Neural cell (in vitro differentiated cells): ENCODE measurements at regions not wholly inside any gene's neighbourhood (a gene's known extent, or its start where the extent isn't known, plus 50 kb on each side); places are given as distances from the start of the nearest gene placed in this dataset.

Source experiments
- H2AFZ ChIP-seq: fragments of 200-600, 300-800 bp; sonication (generic), shearing (Covaris generic); 2 replicates; pipeline ENCODE4 v1.6.0; 2014; ENCODE audit warnings: low read depth, mild to moderate bottlenecking, antibody characterized with exemption, low read length, moderate library complexity
- H3F3A ChIP-seq: fragments of 200-600 bp; shearing (Covaris generic); 2 replicates; pipeline ENCODE4 v1.6.1; 2016; ENCODE audit warnings: mild to moderate bottlenecking, moderate library complexity, mixed read lengths, antibody characterized with exemption, low read length; ENCODE audit not compliant: insufficient read depth, poor library complexity, severe bottlenecking
- H3K27ac ChIP-seq: fragments of 200-600, 300-800 bp; sonication (generic), shearing (Covaris generic); 2 replicates; pipeline ENCODE4 v1.5.1; 2014; ENCODE audit warnings: mild to moderate bottlenecking, low read length, moderate library complexity
- H3K27me3 ChIP-seq: fragments of 300-800, 200-600 bp; sonication (generic), shearing (Covaris generic); 2 replicates; pipeline ENCODE4 v1.6.0; 2014; ENCODE audit warnings: mild to moderate bottlenecking, low read depth, low read length, moderate library complexity; ENCODE audit not compliant: insufficient read depth
- H3K36me3 ChIP-seq: fragments of 300-800, 200-600 bp; sonication (generic), shearing (Covaris generic); 2 replicates; pipeline ENCODE4 v1.5.1; 2014; ENCODE audit warnings: mild to moderate bottlenecking, antibody characterized with exemption, low read length, moderate library complexity; ENCODE audit not compliant: insufficient read depth
- H3K4me2 ChIP-seq: fragments of 300-800, 200-600 bp; sonication (generic), shearing (Covaris generic); 2 replicates; pipeline ENCODE4 v1.6.0; 2014; ENCODE audit warnings: mild to moderate bottlenecking, low read length
- H3K4me3 ChIP-seq: fragments of 300-800, 200-600 bp; sonication (generic), shearing (Covaris generic); 2 replicates; pipeline ENCODE4 v1.5.1; 2014; ENCODE audit warnings: mild to moderate bottlenecking, low read length, moderate library complexity
- H3K79me2 ChIP-seq: fragments of 200-600 bp; shearing (Covaris generic); replicated peaks from 2 replicates; pipeline ENCODE4 v1.6.0; 2014; ENCODE audit warnings: mild to moderate bottlenecking, low read length, moderate library complexity; ENCODE audit not compliant: insufficient read depth
- H3K9ac ChIP-seq: fragments of 300-800, 200-600 bp; sonication (generic), shearing (Covaris generic); 2 replicates; pipeline ENCODE4 v1.6.1; 2016; ENCODE audit warnings: mild to moderate bottlenecking, low read length, mixed read lengths
- H3K9me2 ChIP-seq: fragments of 200-600 bp; shearing (Covaris generic); 2 replicates; pipeline ENCODE4 v1.6.1; 2016; ENCODE audit warnings: mild to moderate bottlenecking, low read length, mixed read lengths; ENCODE audit not compliant: insufficient read depth
- H3K9me3 ChIP-seq: fragments of 200-600, 300-800 bp; sonication (generic), shearing (Covaris generic); 2 replicates; pipeline ENCODE4 v1.6.1; 2016; ENCODE audit warnings: mild to moderate bottlenecking, mixed run types, low read length, moderate library complexity, mixed read lengths
- H4K20me1 ChIP-seq: fragments of 200-600 bp; shearing (Covaris generic); 2 replicates; pipeline ENCODE4 v1.6.1; 2016; ENCODE audit warnings: mild to moderate bottlenecking, mixed run types; ENCODE audit not compliant: insufficient read depth
- EP300 ChIP-seq: fragments of 450-650 bp; conservative IDR thresholded peaks from 2 replicates; pipeline ENCODE4 v1.6.1; 2014; ENCODE audit warnings: antibody characterized with exemption, mild to moderate bottlenecking, moderate library complexity; ENCODE audit not compliant: poor library complexity, severe bottlenecking
- EZH2 ChIP-seq: fragments of 200-600, 300-800 bp; shearing (Covaris generic), sonication (generic); IDR thresholded peaks from 2 replicates; pipeline ENCODE4 v1.6.1; 2014; ENCODE audit warnings: antibody characterized with exemption, low read length, borderline replicate concordance, mild to moderate bottlenecking; ENCODE audit not compliant: insufficient read depth, poor library complexity, severe bottlenecking
- MXI1 ChIP-seq: fragments of 450-650 bp; conservative IDR thresholded peaks from 2 replicates; pipeline ENCODE4 v1.6.1; 2014; ENCODE audit warnings: antibody characterized with exemption, mild to moderate bottlenecking; ENCODE audit not compliant: poor library complexity, severe bottlenecking
- POLR2AphosphoS5 ChIP-seq: IDR thresholded peaks from 2 replicates; pipeline ENCODE4 v1.6.1; 2012
- RAD21 ChIP-seq: fragments of 450-650 bp; conservative IDR thresholded peaks from 2 replicates; pipeline ENCODE4 v1.6.1; 2014; ENCODE audit warnings: antibody characterized with exemption, mild to moderate bottlenecking, moderate library complexity
- SMC3 ChIP-seq: fragments of 450-650 bp; conservative IDR thresholded peaks from 2 replicates; pipeline ENCODE4 v1.6.1; 2014; ENCODE audit warnings: antibody characterized with exemption, mild to moderate bottlenecking, moderate library complexity; ENCODE audit not compliant: poor library complexity
- TAF1 ChIP-seq: IDR thresholded peaks from 2 replicates; pipeline ENCODE4 v1.6.1; 2012; ENCODE audit warnings: low read depth
- TF ChIP-seq, protein P1 (sequence below): fragments of 450-650 bp; IDR thresholded peaks from 2 replicates; pipeline ENCODE4 v1.5.1; 2014; ENCODE audit warnings: antibody characterized with exemption, mild to moderate bottlenecking, moderate library complexity; ENCODE audit not compliant: poor library complexity, severe bottlenecking
- TF ChIP-seq, protein P2 (sequence below): IDR thresholded peaks from 2 replicates; pipeline ENCODE4 v1.6.1; 2012; ENCODE audit warnings: borderline replicate concordance

DNA sequence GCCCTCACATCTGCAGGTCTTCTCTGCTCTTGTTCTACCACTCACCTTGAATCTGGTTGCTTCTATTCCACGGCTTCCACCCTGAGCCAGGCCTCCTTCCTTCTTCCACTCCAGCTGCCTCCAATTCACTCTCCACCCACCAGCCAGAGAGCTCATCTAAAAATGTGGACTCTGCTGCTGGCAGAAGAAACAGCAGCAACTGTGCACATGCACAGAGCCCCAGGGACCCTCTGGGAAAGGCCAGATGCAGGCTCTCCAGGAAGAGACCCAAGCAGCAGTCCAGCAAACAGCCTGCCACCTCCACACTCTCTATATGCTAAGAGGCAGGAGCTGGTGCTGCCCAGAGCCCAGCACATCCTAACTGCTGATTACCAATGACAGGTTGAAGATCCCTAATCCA, 162.6 kb upstream of the TOP1 start:
- Histone ChIP-seq H3F3A (no peaks in the 10 kb centered on the region), H2AFZ (no peak overlapping the region), H3K4me2 (no peak overlapping the region), H3K4me3 (no peak overlapping the region), H3K27ac (no peak overlapping the region), H4K20me1 (no peaks in the 10 kb centered on the region), H3K79me2 (no peaks in the 10 kb centered on the region), H3K9me3 (no peaks in the 10 kb centered on the region), H3K36me3 (no peaks in the 10 kb centered on the region), H3K27me3 (no peaks in the 10 kb centered on the region), H3K9ac (no peak overlapping the region), H3K9me2 (no peaks in the 10 kb centered on the region)
- TF ChIP-seq MXI1 = no peak

DNA sequence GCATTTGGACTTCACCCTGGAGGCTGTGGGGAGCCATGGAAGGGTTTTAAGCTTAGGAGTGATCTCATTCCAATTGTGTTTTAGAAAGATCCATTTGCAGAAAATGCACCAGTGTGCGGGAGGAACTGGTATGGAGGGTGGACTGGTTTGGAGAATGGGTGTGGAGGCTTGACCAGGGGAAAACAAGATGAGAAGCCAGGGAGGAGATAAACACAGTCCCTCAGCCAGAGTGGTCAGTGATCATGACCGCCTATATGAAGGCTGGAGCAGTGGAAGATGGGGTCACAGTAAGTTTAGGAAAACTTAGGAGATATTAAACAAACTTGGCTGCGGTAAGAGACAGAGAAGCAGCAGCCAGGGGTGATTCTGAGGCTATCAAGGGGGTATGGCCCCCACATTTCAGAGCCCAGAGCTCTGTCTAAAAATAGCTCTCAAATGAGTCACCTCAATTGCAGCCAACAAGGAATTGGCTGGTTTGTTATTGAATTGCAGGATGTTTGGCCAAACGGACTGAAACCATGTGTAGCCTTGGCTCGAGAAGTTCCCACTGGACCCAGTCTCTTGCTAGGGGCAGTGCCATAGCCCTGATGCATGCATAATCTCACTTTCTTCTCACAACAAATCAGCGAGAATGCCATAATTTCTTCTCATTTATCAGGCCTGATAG, 159.9 kb upstream of the TOP1 start:
- Histone ChIP-seq H3K27ac (no peak overlapping the region), H3F3A (no peaks in the 10 kb centered on the region), H4K20me1 (no peaks in the 10 kb centered on the region), H3K27me3 (no peaks in the 10 kb centered on the region), H3K36me3 (no peaks in the 10 kb centered on the region), H3K9me3 (no peaks in the 10 kb centered on the region), H3K4me3 (no peak overlapping the region), H3K4me2 (no peak overlapping the region), H2AFZ (no peak overlapping the region), H3K9ac (no peak overlapping the region), H3K79me2 (no peaks in the 10 kb centered on the region), H3K9me2 (no peaks in the 10 kb centered on the region)
- TF ChIP-seq MXI1 = no peak
- TF ChIP-seq TAF1 = no peak
- no peak for TF ChIP-seq POLR2AphosphoS5
- no peak for TF ChIP-seq EZH2
- TF ChIP-seq, protein P1, sequence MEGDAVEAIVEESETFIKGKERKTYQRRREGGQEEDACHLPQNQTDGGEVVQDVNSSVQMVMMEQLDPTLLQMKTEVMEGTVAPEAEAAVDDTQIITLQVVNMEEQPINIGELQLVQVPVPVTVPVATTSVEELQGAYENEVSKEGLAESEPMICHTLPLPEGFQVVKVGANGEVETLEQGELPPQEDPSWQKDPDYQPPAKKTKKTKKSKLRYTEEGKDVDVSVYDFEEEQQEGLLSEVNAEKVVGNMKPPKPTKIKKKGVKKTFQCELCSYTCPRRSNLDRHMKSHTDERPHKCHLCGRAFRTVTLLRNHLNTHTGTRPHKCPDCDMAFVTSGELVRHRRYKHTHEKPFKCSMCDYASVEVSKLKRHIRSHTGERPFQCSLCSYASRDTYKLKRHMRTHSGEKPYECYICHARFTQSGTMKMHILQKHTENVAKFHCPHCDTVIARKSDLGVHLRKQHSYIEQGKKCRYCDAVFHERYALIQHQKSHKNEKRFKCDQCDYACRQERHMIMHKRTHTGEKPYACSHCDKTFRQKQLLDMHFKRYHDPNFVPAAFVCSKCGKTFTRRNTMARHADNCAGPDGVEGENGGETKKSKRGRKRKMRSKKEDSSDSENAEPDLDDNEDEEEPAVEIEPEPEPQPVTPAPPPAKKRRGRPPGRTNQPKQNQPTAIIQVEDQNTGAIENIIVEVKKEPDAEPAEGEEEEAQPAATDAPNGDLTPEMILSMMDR = no peak
- no peak for TF ChIP-seq EP300
- no peak for TF ChIP-seq SMC3
- TF ChIP-seq, protein P2, sequence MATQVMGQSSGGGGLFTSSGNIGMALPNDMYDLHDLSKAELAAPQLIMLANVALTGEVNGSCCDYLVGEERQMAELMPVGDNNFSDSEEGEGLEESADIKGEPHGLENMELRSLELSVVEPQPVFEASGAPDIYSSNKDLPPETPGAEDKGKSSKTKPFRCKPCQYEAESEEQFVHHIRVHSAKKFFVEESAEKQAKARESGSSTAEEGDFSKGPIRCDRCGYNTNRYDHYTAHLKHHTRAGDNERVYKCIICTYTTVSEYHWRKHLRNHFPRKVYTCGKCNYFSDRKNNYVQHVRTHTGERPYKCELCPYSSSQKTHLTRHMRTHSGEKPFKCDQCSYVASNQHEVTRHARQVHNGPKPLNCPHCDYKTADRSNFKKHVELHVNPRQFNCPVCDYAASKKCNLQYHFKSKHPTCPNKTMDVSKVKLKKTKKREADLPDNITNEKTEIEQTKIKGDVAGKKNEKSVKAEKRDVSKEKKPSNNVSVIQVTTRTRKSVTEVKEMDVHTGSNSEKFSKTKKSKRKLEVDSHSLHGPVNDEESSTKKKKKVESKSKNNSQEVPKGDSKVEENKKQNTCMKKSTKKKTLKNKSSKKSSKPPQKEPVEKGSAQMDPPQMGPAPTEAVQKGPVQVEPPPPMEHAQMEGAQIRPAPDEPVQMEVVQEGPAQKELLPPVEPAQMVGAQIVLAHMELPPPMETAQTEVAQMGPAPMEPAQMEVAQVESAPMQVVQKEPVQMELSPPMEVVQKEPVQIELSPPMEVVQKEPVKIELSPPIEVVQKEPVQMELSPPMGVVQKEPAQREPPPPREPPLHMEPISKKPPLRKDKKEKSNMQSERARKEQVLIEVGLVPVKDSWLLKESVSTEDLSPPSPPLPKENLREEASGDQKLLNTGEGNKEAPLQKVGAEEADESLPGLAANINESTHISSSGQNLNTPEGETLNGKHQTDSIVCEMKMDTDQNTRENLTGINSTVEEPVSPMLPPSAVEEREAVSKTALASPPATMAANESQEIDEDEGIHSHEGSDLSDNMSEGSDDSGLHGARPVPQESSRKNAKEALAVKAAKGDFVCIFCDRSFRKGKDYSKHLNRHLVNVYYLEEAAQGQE = no peak
- TF ChIP-seq RAD21 = no peak
